ENCODE measurements at regions not wholly inside any gene's neighbourhood (a gene's known extent, or its start where the extent isn't known, plus 50 kb on each side); places are given as distances from the start of the nearest gene placed in this dataset.

- DNase-seq (ENCODE audit: low read depth in 2 of 2): no peak
These were observed 885.7 kb upstream of the CDH8 start for GRCh38 chr16:62921904-62922303.

GRCh38 chr16:62913924-62914323, 877.7 kb upstream of the CDH8 start:
- no peak for DNase-seq (ENCODE audit: low read depth in 2 of 2)

- DNase-seq (ENCODE audit: low read depth in 2 of 2): no peak
These were observed 877.1 kb upstream of the CDH8 start for GRCh38 chr16:62913333-62913732.

- no peak for DNase-seq (ENCODE audit: low read depth in 2 of 2)
These were observed 873.4 kb upstream of the CDH8 start for GRCh38 chr16:62909597-62909996.

- DNase-seq (ENCODE audit: low read depth in 2 of 2): no peak
These were observed 871.3 kb upstream of the CDH8 start for GRCh38 chr16:62907562-62907961.

- no peak for DNase-seq (ENCODE audit: low read depth in 2 of 2)
These were observed 867.8 kb upstream of the CDH8 start for GRCh38 chr16:62903961-62904502.

GRCh38 chr16:62899737-62900136, 863.5 kb upstream of the CDH8 start:
- no peak for DNase-seq (ENCODE audit: low read depth in 2 of 2)

- DNase-seq (ENCODE audit: low read depth in 2 of 2): no peak
These were observed 852.9 kb upstream of the CDH8 start for GRCh38 chr16:62889097-62889496.

GRCh38 chr16:62883509-62883908, 847.3 kb upstream of the CDH8 start:
- no peak for DNase-seq (ENCODE audit: low read depth in 2 of 2)

GRCh38 chr16:62882552-62883221, 846.4 kb upstream of the CDH8 start:
- no peak for DNase-seq (ENCODE audit: low read depth in 2 of 2)

GRCh38 chr16:62876133-62876532, 839.9 kb upstream of the CDH8 start:
- DNase-seq (ENCODE audit: low read depth in 2 of 2): no peak

GRCh38 chr16:62872339-62872738, 836.1 kb upstream of the CDH8 start:
- no peak for DNase-seq (ENCODE audit: low read depth in 2 of 2)

- DNase-seq (ENCODE audit: low read depth in 2 of 2): no peak
These were observed 834.3 kb upstream of the CDH8 start for GRCh38 chr16:62870554-62870953.

GRCh38 chr16:62869837-62870236, 833.6 kb upstream of the CDH8 start:
- DNase-seq (ENCODE audit: low read depth in 2 of 2): no peak

GRCh38 chr16:62863139-62863538, 826.9 kb upstream of the CDH8 start:
- DNase-seq (ENCODE audit: low read depth in 2 of 2): no peak

GRCh38 chr16:62853887-62854286, 817.6 kb upstream of the CDH8 start:
- DNase-seq (ENCODE audit: low read depth in 2 of 2): no peak

GRCh38 chr16:62846399-62847057, 810.3 kb upstream of the CDH8 start:
- no peak for DNase-seq (ENCODE audit: low read depth in 2 of 2)

GRCh38 chr16:62832214-62832613, 796.0 kb upstream of the CDH8 start:
- no peak for DNase-seq (ENCODE audit: low read depth in 2 of 2)

- DNase-seq (ENCODE audit: low read depth in 2 of 2): no peak
These were observed 795.1 kb upstream of the CDH8 start for GRCh38 chr16:62831235-62831850.

GRCh38 chr16:62829607-62830006, 793.4 kb upstream of the CDH8 start:
- DNase-seq (ENCODE audit: low read depth in 2 of 2): no peak

GRCh38 chr16:62829084-62829483, 792.8 kb upstream of the CDH8 start:
- DNase-seq (ENCODE audit: low read depth in 2 of 2): no peak

- DNase-seq (ENCODE audit: low read depth in 2 of 2): no peak
These were observed 785.6 kb upstream of the CDH8 start for GRCh38 chr16:62821824-62822223.

GRCh38 chr16:62816971-62817519, 780.8 kb upstream of the CDH8 start:
- DNase-seq (ENCODE audit: low read depth in 2 of 2): no peak

All from stimulated activated CD4-positive, alpha-beta T cell treated with anti-CD3 and anti-CD28 coated beads, Interleukin-4, amount 100 ng/mL, for 48 hours (primary cell).